ENCODE measurements at regions not wholly inside any gene's neighbourhood (a gene's known extent, or its start where the extent isn't known, plus 50 kb on each side); places are given as distances from the start of the nearest gene placed in this dataset.

DNA sequence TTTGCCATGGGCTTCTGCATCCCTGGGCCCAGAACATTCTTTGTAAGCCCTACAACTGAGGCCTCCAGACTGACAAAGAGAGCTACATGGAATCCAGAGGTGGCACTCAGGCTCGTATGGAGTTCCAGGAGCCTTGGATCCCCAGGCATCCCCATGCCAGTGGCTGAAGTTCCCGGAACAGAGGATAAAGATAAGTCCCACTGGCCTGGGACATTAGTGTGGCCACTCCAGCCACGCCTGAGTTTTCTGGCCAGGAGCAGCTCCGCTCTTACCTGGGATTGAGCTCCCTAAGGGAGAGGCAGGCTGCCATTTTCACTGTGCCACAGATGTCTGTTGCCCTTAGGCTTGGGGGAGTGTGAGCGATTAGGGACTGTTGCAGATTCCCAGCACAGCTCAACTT lies 656.3 kb upstream of the FAM174A start:
- ChIA-PET POLR2A (no interaction called here), CTCF (no interaction called here)
- no peaks in the 10 kb centered on the region for H3K4me1 Mint-ChIP-seq
- ATAC-seq (no peak), DNase-seq (ENCODE audit: low spot score) (no peak)
- no peaks in the 10 kb centered on the region for H3K36me3 Mint-ChIP-seq
- no peak overlapping the region for H3K27ac Mint-ChIP-seq
- H3K4me3 Mint-ChIP-seq: no peak overlapping the region
- no peaks in the 10 kb centered on the region for H3K9me3 Mint-ChIP-seq
- H3K27me3 Mint-ChIP-seq (ENCODE audit: low read depth): no peaks in the 10 kb centered on the region
- TF ChIP-seq GABPB1 (CRISPR knock-in tag; IDR thresholded peaks at IDR 0.05) (no peak), NFATC4 (CRISPR knock-in tag; IDR thresholded peaks at IDR 0.05) (no peak), ZNF416 (CRISPR knock-in tag; IDR thresholded peaks at IDR 0.05) (no peak), GRHL2 (CRISPR knock-in tag; IDR thresholded peaks at IDR 0.05; ENCODE audit: insufficient replicate concordance, severe bottlenecking) (no peak), OVOL2 (CRISPR knock-in tag; IDR thresholded peaks at IDR 0.05; ENCODE audit: borderline replicate concordance) (no peak), ZNF138 (CRISPR knock-in tag; conservative IDR thresholded peaks at IDR 0.05) (no peak), SOX15 (CRISPR knock-in tag; IDR thresholded peaks at IDR 0.05) (no peak), SP1 (CRISPR knock-in tag; conservative IDR thresholded peaks at IDR 0.05) (no peak), ATF1 (CRISPR knock-in tag; IDR thresholded peaks at IDR 0.05) (no peak), NR1H2 (CRISPR knock-in tag; IDR thresholded peaks at IDR 0.05) (no peak), EMX1 (CRISPR knock-in tag; IDR thresholded peaks at IDR 0.05) (no peak)
- TF ChIP-seq, protein P1, sequence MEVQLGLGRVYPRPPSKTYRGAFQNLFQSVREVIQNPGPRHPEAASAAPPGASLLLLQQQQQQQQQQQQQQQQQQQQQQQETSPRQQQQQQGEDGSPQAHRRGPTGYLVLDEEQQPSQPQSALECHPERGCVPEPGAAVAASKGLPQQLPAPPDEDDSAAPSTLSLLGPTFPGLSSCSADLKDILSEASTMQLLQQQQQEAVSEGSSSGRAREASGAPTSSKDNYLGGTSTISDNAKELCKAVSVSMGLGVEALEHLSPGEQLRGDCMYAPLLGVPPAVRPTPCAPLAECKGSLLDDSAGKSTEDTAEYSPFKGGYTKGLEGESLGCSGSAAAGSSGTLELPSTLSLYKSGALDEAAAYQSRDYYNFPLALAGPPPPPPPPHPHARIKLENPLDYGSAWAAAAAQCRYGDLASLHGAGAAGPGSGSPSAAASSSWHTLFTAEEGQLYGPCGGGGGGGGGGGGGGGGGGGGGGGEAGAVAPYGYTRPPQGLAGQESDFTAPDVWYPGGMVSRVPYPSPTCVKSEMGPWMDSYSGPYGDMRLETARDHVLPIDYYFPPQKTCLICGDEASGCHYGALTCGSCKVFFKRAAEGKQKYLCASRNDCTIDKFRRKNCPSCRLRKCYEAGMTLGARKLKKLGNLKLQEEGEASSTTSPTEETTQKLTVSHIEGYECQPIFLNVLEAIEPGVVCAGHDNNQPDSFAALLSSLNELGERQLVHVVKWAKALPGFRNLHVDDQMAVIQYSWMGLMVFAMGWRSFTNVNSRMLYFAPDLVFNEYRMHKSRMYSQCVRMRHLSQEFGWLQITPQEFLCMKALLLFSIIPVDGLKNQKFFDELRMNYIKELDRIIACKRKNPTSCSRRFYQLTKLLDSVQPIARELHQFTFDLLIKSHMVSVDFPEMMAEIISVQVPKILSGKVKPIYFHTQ (CRISPR knock-in tag; IDR thresholded peaks at IDR 0.05): no peak
- TF ChIP-seq, protein P2, sequence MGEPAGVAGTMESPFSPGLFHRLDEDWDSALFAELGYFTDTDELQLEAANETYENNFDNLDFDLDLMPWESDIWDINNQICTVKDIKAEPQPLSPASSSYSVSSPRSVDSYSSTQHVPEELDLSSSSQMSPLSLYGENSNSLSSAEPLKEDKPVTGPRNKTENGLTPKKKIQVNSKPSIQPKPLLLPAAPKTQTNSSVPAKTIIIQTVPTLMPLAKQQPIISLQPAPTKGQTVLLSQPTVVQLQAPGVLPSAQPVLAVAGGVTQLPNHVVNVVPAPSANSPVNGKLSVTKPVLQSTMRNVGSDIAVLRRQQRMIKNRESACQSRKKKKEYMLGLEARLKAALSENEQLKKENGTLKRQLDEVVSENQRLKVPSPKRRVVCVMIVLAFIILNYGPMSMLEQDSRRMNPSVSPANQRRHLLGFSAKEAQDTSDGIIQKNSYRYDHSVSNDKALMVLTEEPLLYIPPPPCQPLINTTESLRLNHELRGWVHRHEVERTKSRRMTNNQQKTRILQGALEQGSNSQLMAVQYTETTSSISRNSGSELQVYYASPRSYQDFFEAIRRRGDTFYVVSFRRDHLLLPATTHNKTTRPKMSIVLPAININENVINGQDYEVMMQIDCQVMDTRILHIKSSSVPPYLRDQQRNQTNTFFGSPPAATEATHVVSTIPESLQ (CRISPR knock-in tag; IDR thresholded peaks at IDR 0.05): no peak
- TF ChIP-seq, protein P3, sequence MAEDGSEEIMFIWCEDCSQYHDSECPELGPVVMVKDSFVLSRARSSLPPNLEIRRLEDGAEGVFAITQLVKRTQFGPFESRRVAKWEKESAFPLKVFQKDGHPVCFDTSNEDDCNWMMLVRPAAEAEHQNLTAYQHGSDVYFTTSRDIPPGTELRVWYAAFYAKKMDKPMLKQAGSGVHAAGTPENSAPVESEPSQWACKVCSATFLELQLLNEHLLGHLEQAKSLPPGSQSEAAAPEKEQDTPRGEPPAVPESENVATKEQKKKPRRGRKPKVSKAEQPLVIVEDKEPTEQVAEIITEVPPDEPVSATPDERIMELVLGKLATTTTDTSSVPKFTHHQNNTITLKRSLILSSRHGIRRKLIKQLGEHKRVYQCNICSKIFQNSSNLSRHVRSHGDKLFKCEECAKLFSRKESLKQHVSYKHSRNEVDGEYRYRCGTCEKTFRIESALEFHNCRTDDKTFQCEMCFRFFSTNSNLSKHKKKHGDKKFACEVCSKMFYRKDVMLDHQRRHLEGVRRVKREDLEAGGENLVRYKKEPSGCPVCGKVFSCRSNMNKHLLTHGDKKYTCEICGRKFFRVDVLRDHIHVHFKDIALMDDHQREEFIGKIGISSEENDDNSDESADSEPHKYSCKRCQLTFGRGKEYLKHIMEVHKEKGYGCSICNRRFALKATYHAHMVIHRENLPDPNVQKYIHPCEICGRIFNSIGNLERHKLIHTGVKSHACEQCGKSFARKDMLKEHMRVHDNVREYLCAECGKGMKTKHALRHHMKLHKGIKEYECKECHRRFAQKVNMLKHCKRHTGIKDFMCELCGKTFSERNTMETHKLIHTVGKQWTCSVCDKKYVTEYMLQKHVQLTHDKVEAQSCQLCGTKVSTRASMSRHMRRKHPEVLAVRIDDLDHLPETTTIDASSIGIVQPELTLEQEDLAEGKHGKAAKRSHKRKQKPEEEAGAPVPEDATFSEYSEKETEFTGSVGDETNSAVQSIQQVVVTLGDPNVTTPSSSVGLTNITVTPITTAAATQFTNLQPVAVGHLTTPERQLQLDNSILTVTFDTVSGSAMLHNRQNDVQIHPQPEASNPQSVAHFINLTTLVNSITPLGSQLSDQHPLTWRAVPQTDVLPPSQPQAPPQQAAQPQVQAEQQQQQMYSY (CRISPR knock-in tag; IDR thresholded peaks at IDR 0.05): no peak
- TF ChIP-seq, protein P4, sequence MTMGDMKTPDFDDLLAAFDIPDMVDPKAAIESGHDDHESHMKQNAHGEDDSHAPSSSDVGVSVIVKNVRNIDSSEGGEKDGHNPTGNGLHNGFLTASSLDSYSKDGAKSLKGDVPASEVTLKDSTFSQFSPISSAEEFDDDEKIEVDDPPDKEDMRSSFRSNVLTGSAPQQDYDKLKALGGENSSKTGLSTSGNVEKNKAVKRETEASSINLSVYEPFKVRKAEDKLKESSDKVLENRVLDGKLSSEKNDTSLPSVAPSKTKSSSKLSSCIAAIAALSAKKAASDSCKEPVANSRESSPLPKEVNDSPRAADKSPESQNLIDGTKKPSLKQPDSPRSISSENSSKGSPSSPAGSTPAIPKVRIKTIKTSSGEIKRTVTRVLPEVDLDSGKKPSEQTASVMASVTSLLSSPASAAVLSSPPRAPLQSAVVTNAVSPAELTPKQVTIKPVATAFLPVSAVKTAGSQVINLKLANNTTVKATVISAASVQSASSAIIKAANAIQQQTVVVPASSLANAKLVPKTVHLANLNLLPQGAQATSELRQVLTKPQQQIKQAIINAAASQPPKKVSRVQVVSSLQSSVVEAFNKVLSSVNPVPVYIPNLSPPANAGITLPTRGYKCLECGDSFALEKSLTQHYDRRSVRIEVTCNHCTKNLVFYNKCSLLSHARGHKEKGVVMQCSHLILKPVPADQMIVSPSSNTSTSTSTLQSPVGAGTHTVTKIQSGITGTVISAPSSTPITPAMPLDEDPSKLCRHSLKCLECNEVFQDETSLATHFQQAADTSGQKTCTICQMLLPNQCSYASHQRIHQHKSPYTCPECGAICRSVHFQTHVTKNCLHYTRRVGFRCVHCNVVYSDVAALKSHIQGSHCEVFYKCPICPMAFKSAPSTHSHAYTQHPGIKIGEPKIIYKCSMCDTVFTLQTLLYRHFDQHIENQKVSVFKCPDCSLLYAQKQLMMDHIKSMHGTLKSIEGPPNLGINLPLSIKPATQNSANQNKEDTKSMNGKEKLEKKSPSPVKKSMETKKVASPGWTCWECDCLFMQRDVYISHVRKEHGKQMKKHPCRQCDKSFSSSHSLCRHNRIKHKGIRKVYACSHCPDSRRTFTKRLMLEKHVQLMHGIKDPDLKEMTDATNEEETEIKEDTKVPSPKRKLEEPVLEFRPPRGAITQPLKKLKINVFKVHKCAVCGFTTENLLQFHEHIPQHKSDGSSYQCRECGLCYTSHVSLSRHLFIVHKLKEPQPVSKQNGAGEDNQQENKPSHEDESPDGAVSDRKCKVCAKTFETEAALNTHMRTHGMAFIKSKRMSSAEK (CRISPR knock-in tag; IDR thresholded peaks at IDR 0.05; ENCODE audit: borderline replicate concordance): no peak

Measured in WTC11 (cell line).